CD4-positive, alpha-beta memory T cell (primary cell): ENCODE measurements at regions not wholly inside any gene's neighbourhood (a gene's known extent, or its start where the extent isn't known, plus 50 kb on each side); places are given as distances from the start of the nearest gene placed in this dataset.

Experiments used
- CTCF ChIA-PET: fragments of 350-600 bp; sonication (Branson Sonifier 250); formaldehyde crosslinking; loops from one replicate; lab custom pipeline; 2021; ENCODE audit warnings: inconsistent platforms; ENCODE audit not compliant: partially characterized antibody; lab: Charles Lee
- POLR2A ChIA-PET: fragments of 350-600 bp; sonication (Branson Sonifier 250); formaldehyde crosslinking; loops from one replicate; lab custom pipeline; 2021; ENCODE audit not compliant: partially characterized antibody; lab: Charles Lee
- DNase-seq, 5 donors: peaks; one replicate each; pipeline versions ENCODE4 v3.0.0 to v3.0.0-alpha.2; 2020 to 2022; ENCODE audit warnings: mixed read lengths in 1 of 5
- H3K27ac ChIP-seq: one replicate; pipeline ENCODE4 v1.7.0; 2013; ENCODE audit warnings: low read depth, low read length
- H3K27me3 ChIP-seq: 2 replicates; pipeline ENCODE4 v1.7.0; 2013; ENCODE audit warnings: mild to moderate bottlenecking, low read length, moderate library complexity; ENCODE audit not compliant: insufficient read depth
- H3K36me3 ChIP-seq: 2 replicates; pipeline ENCODE4 v1.7.0; 2013; ENCODE audit warnings: mild to moderate bottlenecking, low read length, moderate library complexity; ENCODE audit not compliant: insufficient read depth
- H3K4me1 ChIP-seq: 2 replicates; pipeline ENCODE4 v1.7.0; 2013; ENCODE audit warnings: mild to moderate bottlenecking, low read length, moderate library complexity; ENCODE audit not compliant: insufficient read depth
- H3K4me3 ChIP-seq, 2 donors: one replicate each; pipeline ENCODE4 v1.7.0; 2013; ENCODE audit warnings: low read length in 2 of 2, mild to moderate bottlenecking in 1 of 2
- H3K9me3 ChIP-seq, 2 donors: one replicate each; pipeline ENCODE4 v1.7.0; 2013; ENCODE audit warnings: low read length in 2 of 2, control low read depth in 1 of 2; ENCODE audit not compliant: control insufficient read depth in 1 of 2
- H3K27ac Mint-ChIP-seq, 7 donors: one replicate each; pipeline ENCODE4 v1.8.0; 2020 to 2021; ENCODE audit warnings: mixed read lengths in 7 of 7, mild to moderate bottlenecking in 6 of 7, inconsistent platforms in 3 of 7, moderate library complexity in 3 of 7
- H3K27me3 Mint-ChIP-seq, 2 donors: one replicate each; pipeline ENCODE4 v1.8.0; 2020 to 2021; ENCODE audit warnings: mixed read lengths in 2 of 2
- H3K36me3 Mint-ChIP-seq, 2 donors: one replicate each; pipeline ENCODE4 v1.8.0; 2020 to 2021; ENCODE audit warnings: mixed read lengths in 2 of 2, inconsistent platforms in 1 of 2, mild to moderate bottlenecking in 1 of 2
- H3K4me1 Mint-ChIP-seq, 4 donors: one replicate each; pipeline ENCODE4 v1.8.0; 2020 to 2021; ENCODE audit warnings: mixed read lengths in 4 of 4, mild to moderate bottlenecking in 1 of 4
- H3K4me3 Mint-ChIP-seq, 8 donors: one replicate each; pipeline ENCODE4 v1.8.0; 2020 to 2021; ENCODE audit warnings: mixed read lengths in 8 of 8, mild to moderate bottlenecking in 7 of 8, moderate library complexity in 6 of 8, inconsistent platforms in 3 of 8
- H3K9me3 Mint-ChIP-seq, 8 donors: one replicate each; pipeline ENCODE4 v1.8.0; 2020 to 2021; ENCODE audit warnings: mixed read lengths in 8 of 8, mild to moderate bottlenecking in 5 of 8, inconsistent platforms in 3 of 8, moderate library complexity in 1 of 8
- intact Hi-C: fragments of 100-400 bp; cut with micrococcal nuclease; formaldehyde crosslinking; loops from one replicate; pipeline ENCODE4 v1.15.1; 2023

DNA sequence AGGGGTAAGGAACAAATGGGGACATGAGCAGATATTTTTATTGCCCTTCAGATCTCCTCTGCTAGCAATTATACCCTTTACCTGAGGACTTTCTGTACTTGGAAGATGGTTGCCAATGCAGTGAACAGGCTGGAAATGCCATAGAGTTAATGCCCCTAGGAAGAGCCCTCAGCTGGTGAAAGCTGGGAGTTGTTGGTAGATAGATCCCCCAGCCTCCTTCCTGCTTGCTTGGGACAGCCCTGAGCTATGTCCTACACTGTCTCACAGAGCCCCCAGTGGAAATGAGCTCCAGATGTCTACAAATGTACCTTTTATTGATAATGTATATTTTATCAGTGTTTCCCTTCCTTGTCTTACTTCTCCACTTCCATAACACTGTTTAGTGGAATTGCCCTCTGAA is 87.6 kb upstream of the PAK5 start:
- Histone ChIP-seq H3K4me1 (no peaks in the 10 kb centered on the region), H3K27ac (no peak overlapping the region), H3K36me3 (no peaks in the 10 kb centered on the region), H3K27me3 (no peaks in the 10 kb centered on the region), H3K9me3 (no peaks in the 10 kb centered on the region), H3K4me3 (no peak overlapping the region)
- no peaks in the 10 kb centered on the region for H3K27me3 Mint-ChIP-seq
- POLR2A ChIA-PET: no interaction called here
- H3K27ac Mint-ChIP-seq: no peak overlapping the region
- H3K4me3 Mint-ChIP-seq: no peak overlapping the region
- no peaks in the 10 kb centered on the region for H3K9me3 Mint-ChIP-seq
- intact Hi-C loops: no loop called here
- H3K4me1 Mint-ChIP-seq: no peaks in the 10 kb centered on the region
- DNase-seq: no peak
- H3K36me3 Mint-ChIP-seq: no peaks in the 10 kb centered on the region
- CTCF ChIA-PET: interaction anchor here (3.4 kb wide), 1 partner anchor 14 kb away, joined by 10 read pairs; no protein-coding TSS in a partner anchor

DNA sequence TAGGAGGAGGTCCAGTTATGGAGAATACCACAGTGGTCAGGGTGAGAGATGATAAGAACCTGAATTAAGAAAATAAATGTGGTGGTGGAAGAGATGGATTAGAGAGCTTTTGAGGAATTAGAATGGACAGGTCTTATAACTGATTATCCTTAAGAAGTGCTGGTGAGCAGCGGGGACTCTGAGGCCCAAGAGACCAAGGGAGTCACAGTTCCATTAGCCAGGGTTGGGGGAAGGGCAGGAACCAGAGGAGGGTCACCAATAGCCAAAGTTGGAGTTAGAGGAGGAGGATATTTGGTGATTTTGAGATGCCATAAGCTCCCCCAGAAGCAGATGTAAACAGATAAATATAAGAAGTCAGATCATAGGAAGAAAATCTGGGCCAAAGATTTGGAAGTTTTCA is 87.1 kb upstream of the PAK5 start:
- H3K9me3 Mint-ChIP-seq: no peaks in the 10 kb centered on the region
- H3K27me3 ChIP-seq: no peaks in the 10 kb centered on the region
- no peaks in the 10 kb centered on the region for H3K9me3 ChIP-seq
- H3K27me3 Mint-ChIP-seq: peaks cover 0 to 2% of the 10 kb centered on the region in 2 donors
- no peak overlapping the region for H3K4me3 Mint-ChIP-seq
- no peak overlapping the region for H3K4me3 ChIP-seq
- intact Hi-C loops: no loop called here
- no peaks in the 10 kb centered on the region for H3K4me1 Mint-ChIP-seq
- H3K36me3 Mint-ChIP-seq: no peaks in the 10 kb centered on the region
- ChIA-PET POLR2A (no interaction called here), CTCF (interaction anchor here (3.4 kb wide), 1 partner anchor 13 kb away, joined by 10 read pairs; no protein-coding TSS in a partner anchor)
- no peaks in the 10 kb centered on the region for H3K4me1 ChIP-seq
- no peaks in the 10 kb centered on the region for H3K36me3 ChIP-seq
- DNase-seq: no peak
- no peak overlapping the region for H3K27ac ChIP-seq
- H3K27ac Mint-ChIP-seq: no peak overlapping the region

DNA sequence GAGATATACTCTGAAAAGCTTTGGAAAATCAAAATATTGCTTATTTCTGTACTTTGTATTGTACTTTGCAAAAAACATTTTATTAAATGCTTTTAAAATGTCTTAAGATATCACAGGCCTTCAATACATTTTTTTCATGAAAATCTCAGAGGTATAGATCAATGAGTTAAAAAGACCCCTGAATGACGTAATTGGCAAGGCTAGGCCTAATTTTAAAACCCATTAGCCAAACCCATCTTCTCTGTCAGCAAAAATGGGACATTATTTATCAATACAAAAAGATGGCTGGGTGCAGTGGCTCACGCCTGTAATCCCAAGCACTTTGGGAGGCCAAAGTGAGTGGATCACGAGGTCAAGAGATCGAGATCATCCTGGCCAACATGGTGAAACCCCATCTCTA is 84.8 kb upstream of the PAK5 start:
- Mint-ChIP-seq H3K36me3 (no peaks in the 10 kb centered on the region), H3K27ac (no peak overlapping the region), H3K4me1 (no peaks in the 10 kb centered on the region), H3K4me3 (no peak overlapping the region), H3K9me3 (no peaks in the 10 kb centered on the region), H3K27me3 (peaks cover 1 to 4% of the 10 kb centered on the region in 2 donors)
- ChIA-PET POLR2A (no interaction called here), CTCF (interaction anchor here (1.0 to 3.1 kb wide), 2 partner anchors 11 kb away, joined by 3 to 14 read pairs; no protein-coding TSS in a partner anchor)
- Histone ChIP-seq H3K4me3 (no peak overlapping the region), H3K9me3 (no peaks in the 10 kb centered on the region), H3K4me1 (no peaks in the 10 kb centered on the region), H3K27me3 (no peaks in the 10 kb centered on the region), H3K27ac (no peak overlapping the region), H3K36me3 (no peaks in the 10 kb centered on the region)
- intact Hi-C loops: no loop called here
- DNase-seq: no peak

DNA sequence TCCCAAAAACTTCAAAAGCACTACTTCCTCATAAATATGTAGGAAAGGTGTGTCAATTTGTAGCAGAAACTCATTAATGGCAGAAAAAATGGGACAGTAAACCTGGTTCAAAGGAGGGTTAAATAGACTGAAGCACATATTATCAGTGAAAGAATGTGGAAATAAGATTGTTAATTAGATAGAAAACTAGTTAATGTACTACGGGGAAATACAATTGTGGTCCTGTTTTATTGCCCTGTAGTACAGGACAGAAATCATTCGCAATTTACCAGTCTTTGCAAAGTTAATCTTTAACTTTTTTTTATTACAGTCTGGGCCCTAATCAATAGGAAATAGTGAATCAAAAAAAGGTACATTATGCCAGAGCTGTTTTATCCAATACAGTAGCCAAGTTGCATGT is 82.0 kb upstream of the PAK5 start:
- Histone ChIP-seq H3K4me1 (no peaks in the 10 kb centered on the region), H3K36me3 (no peaks in the 10 kb centered on the region), H3K4me3 (no peak overlapping the region), H3K9me3 (no peaks in the 10 kb centered on the region), H3K27ac (no peak overlapping the region), H3K27me3 (no peaks in the 10 kb centered on the region)
- CTCF ChIA-PET: interaction anchor here (2.3 to 3.1 kb wide), 2 partner anchors 8 to 11 kb away, joined by 9 to 14 read pairs; no protein-coding TSS in a partner anchor
- peaks cover 4 to 6% of the 10 kb centered on the region in 2 donors for H3K27me3 Mint-ChIP-seq
- no peak overlapping the region for H3K27ac Mint-ChIP-seq
- H3K4me1 Mint-ChIP-seq: no peaks in the 10 kb centered on the region
- DNase-seq: no peak
- POLR2A ChIA-PET: no interaction called here
- H3K9me3 Mint-ChIP-seq: peaks cover 0 to 3% (median 0%) of the 10 kb centered on the region in 8 donors
- no peaks in the 10 kb centered on the region for H3K36me3 Mint-ChIP-seq
- no peak overlapping the region for H3K4me3 Mint-ChIP-seq
- intact Hi-C loops: no loop called here

DNA sequence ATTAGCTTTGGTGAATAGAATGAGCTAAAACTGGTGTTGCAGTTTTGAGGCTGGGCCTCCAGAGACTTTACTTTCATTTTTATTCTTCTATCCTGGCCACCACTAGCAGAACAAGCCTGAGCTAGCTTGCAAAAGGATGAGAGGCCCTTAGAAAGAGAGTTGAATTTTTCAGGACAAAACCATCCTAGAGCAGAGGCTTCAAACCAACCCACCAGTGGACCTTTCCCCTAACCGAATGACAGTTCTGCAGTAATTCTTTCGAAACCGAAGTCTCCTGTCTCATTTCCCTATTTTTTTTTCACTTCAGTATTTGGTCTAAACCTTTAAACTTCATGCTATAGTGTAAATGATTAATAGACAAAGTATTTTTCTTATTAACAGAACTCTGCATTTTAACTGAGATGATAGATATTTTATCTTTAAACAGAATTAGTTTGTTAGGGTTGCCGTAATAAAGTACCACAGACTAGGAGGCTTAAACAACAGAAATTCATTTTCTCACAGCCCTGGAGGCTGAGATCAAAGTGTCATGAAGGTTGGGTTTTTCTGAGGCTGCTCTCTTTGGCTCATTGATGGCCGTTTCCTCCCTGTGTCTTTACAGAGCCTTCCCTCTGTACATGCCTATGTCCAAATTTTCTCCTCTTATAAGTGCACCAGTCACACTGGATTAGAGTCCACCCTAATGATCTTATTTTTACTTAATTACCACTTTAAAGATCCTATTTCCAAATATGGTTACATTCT is 80.6 kb upstream of the PAK5 start:
- POLR2A ChIA-PET: no interaction called here
- H3K27ac Mint-ChIP-seq: no peak overlapping the region

DNA sequence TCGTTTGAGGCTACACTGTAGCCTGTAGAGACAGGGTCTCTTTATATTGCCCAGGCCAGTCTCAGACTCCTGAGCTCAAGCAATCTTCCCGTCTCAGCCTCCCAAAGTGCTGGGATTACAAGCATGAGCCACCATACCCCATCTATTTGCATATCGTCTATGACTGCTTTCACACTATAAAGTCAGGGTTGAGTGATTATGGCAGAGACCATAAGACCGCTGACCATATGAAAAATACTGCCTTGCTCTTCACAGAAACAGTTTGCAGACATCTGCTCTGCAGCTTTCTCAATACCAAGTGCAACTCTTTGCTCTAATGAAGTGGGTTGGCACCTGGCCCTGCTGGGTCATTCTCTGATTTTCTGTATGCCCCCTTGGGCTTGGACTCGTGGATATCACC is 79.5 kb upstream of the PAK5 start:
- no peak for DNase-seq
- Histone ChIP-seq H3K4me3 (no peak overlapping the region), H3K4me1 (no peaks in the 10 kb centered on the region), H3K27ac (no peak overlapping the region), H3K36me3 (no peaks in the 10 kb centered on the region), H3K27me3 (no peaks in the 10 kb centered on the region), H3K9me3 (no peaks in the 10 kb centered on the region)
- Mint-ChIP-seq H3K27ac (no peak overlapping the region), H3K4me1 (no peaks in the 10 kb centered on the region), H3K36me3 (no peaks in the 10 kb centered on the region), H3K27me3 (peaks cover 4 to 6% of the 10 kb centered on the region in 2 donors), H3K9me3 (peaks cover 0 to 3% (median 0%) of the 10 kb centered on the region in 8 donors), H3K4me3 (no peak overlapping the region)
- ChIA-PET POLR2A (no interaction called here), CTCF (no interaction called here)
- intact Hi-C loops: no loop called here

More for the DNA sequence above, 80.6 kb upstream of the PAK5 start:
- CTCF ChIA-PET: interaction anchor here (0.6 kb wide), 1 partner anchor 10 kb away, joined by 3 read pairs; no protein-coding TSS in a partner anchor
- H3K36me3 ChIP-seq: no peaks in the 10 kb centered on the region
- H3K9me3 ChIP-seq: no peaks in the 10 kb centered on the region
- Mint-ChIP-seq H3K4me3 (peak overlapping the region in 1 of 8 donors; percentile 20), H3K4me1 (no peaks in the 10 kb centered on the region), H3K36me3 (no peaks in the 10 kb centered on the region), H3K9me3 (peaks cover 0 to 3% (median 0%) of the 10 kb centered on the region in 8 donors), H3K27me3 (peaks cover 4 to 6% of the 10 kb centered on the region in 2 donors)
- no peak overlapping the region for H3K27ac ChIP-seq
- intact Hi-C loops: no loop called here
- no peaks in the 10 kb centered on the region for H3K27me3 ChIP-seq
- no peak for DNase-seq
- no peak overlapping the region for H3K4me3 ChIP-seq
- H3K4me1 ChIP-seq: no peaks in the 10 kb centered on the region

DNA sequence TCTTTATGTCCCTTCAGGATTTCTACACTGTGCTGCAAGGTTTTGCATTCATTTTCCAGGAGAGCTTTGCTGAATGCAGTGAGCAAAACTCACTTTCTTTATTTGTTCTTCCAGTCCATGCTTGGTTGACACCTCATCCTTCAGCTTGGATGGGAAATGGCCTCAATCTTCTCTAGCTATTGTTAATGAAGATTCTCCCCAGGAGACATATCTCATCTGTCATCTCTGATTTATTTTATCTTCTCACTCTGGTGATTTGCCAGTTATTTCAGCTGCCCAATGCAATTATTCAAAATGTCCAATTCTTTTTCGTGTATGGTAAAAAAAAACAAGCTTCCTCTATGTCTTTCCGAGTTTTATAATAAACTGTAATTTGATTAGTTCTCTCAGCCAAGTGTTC is 77.9 kb upstream of the PAK5 start:
- H3K9me3 Mint-ChIP-seq: peaks cover 0 to 3% (median 0%) of the 10 kb centered on the region in 8 donors

More for the DNA sequence above, 77.9 kb upstream of the PAK5 start:
- no peak overlapping the region for H3K27ac ChIP-seq
- no peak overlapping the region for H3K27ac Mint-ChIP-seq
- H3K27me3 ChIP-seq: no peaks in the 10 kb centered on the region
- H3K27me3 Mint-ChIP-seq: peaks cover 6% of the 10 kb centered on the region in 2 donors
- H3K4me3 Mint-ChIP-seq: no peak overlapping the region
- no peaks in the 10 kb centered on the region for H3K36me3 ChIP-seq
- intact Hi-C loops: no loop called here
- ChIA-PET CTCF (no interaction called here), POLR2A (no interaction called here)
- H3K36me3 Mint-ChIP-seq: no peaks in the 10 kb centered on the region
- H3K4me1 ChIP-seq: no peaks in the 10 kb centered on the region
- H3K4me1 Mint-ChIP-seq: no peaks in the 10 kb centered on the region
- no peak for DNase-seq
- H3K9me3 ChIP-seq: no peaks in the 10 kb centered on the region
- no peak overlapping the region for H3K4me3 ChIP-seq
